GM12878 (cell line): ENCODE measurements at regions not wholly inside any gene's neighbourhood (a gene's known extent, or its start where the extent isn't known, plus 50 kb on each side); places are given as distances from the start of the nearest gene placed in this dataset.

Source experiments
- ATAC-seq: fragments of 200-7000 bp; cut with Tn5 transposase; 3 replicates; pipeline ENCODE4 v1.9.1; 2020; ENCODE audit warnings: mild to moderate bottlenecking, moderate library complexity
- BruUV-seq: library from RNA; stranded (reverse); fragments of 400-500 nt; replicated peaks from 2 replicates; lab custom pipeline; 2021; lab: Mats Ljungman, UMichigan
- CTCF ChIA-PET: fragments of 300-600 bp; sonication (Branson Sonifier 250); formaldehyde crosslinking; extraction: SDS; loops from one replicate; lab custom pipeline; 2021; ENCODE audit warnings: inconsistent platforms; lab: Yijun Ruan, JAX
- POLR2A ChIA-PET: fragments of 350-600 bp; formaldehyde crosslinking; extraction: SDS; loops from one replicate; lab custom pipeline; 2021; ENCODE audit warnings: inconsistent platforms; lab: Charles Lee
- RAD21 ChIA-PET: fragments of 300-600 bp; sonication (Branson Sonifier 250); formaldehyde crosslinking; loops from one replicate; lab custom pipeline; 2023; ENCODE audit warnings: antibody characterized with exemption; ENCODE audit not compliant: unreplicated experiment; lab: Charles Lee
- SMC1A ChIA-PET: fragments of 300-600 bp; sonication (Branson Sonifier 250); formaldehyde crosslinking; loops from one replicate; lab custom pipeline; 2023; ENCODE audit not compliant: unreplicated experiment, uncharacterized antibody; lab: Charles Lee
- DNase-seq: peaks from one replicate; pipeline ENCODE4 v3.0.0-alpha.2; 2011; ENCODE audit warnings: low read depth, low spot score
- FAIRE-seq: peaks from 3 replicates; lab custom pipeline; 2011; peaks lifted over from hg19 to GRCh38; lab: Jason Lieb, UNC
- H2AFZ ChIP-seq: 2 replicates; pipeline ENCODE4 v1.6.0; 2011; ENCODE audit warnings: low read depth, low read length, control low read depth; ENCODE audit not compliant: control insufficient read depth
- H3K27ac ChIP-seq: 2 replicates; pipeline ENCODE4 v1.5.1; 2011; ENCODE audit warnings: control low read depth; ENCODE audit not compliant: control insufficient read depth, insufficient read depth
- H3K27me3 ChIP-seq, 2 experiments: replicated peaks in 1 of 2; 2 replicates each; pipeline versions ENCODE4 v1.6.0 to v1.6.1; 2011; ENCODE audit warnings: low read length in 1 of 2; ENCODE audit not compliant: control insufficient read depth in 2 of 2, insufficient read depth in 2 of 2
- H3K36me3 ChIP-seq, 2 experiments: 2 replicates each; pipeline ENCODE4 v1.5.1; 2011; ENCODE audit warnings: low read length in 1 of 2; ENCODE audit not compliant: control insufficient read depth in 2 of 2, insufficient read depth in 2 of 2
- H3K4me1 ChIP-seq: 2 replicates; pipeline ENCODE4 v1.6.1; 2011; ENCODE audit warnings: mild to moderate bottlenecking, low read length, moderate library complexity, mixed read lengths; ENCODE audit not compliant: control insufficient read depth, insufficient read depth
- H3K4me2 ChIP-seq: 2 replicates; pipeline ENCODE4 v1.6.0; 2011; ENCODE audit warnings: control low read depth; ENCODE audit not compliant: control insufficient read depth, insufficient read depth
- H3K4me3 ChIP-seq: fragments of 200-600 bp; sonication (generic); 2 replicates; pipeline ENCODE4 v1.5.1; 2016
- H3K79me2 ChIP-seq: 2 replicates; pipeline ENCODE4 v1.6.0; 2011; ENCODE audit warnings: low read length; ENCODE audit not compliant: control insufficient read depth, insufficient read depth
- H3K9ac ChIP-seq: 2 replicates; pipeline ENCODE4 v1.8.0; 2011; ENCODE audit warnings: low read length, control low read depth, mixed read lengths; ENCODE audit not compliant: control insufficient read depth, insufficient read depth
- H3K9me3 ChIP-seq: replicated peaks from 3 replicates; pipeline ENCODE4 v1.5.1; 2011; ENCODE audit warnings: mild to moderate bottlenecking, low read length; ENCODE audit not compliant: control insufficient read depth, insufficient read depth
- H4K20me1 ChIP-seq: 2 replicates; pipeline ENCODE4 v1.6.0; 2011; ENCODE audit not compliant: control insufficient read depth, insufficient read depth
- NR2C1 ChIP-seq: fragments of 450-650 bp; IDR thresholded peaks from 2 replicates; pipeline ENCODE4 v1.6.1; 2017; ENCODE audit warnings: antibody characterized with exemption, mild to moderate bottlenecking, moderate library complexity
- POLR2AphosphoS2 ChIP-seq: IDR thresholded peaks from 2 replicates; pipeline ENCODE4 v1.6.1; 2011; ENCODE audit warnings: low read depth, mild to moderate bottlenecking, low read length, improper control_type of control experiment, moderate library complexity
- SMARCA5 ChIP-seq: fragments of 450-650 bp; IDR thresholded peaks from 2 replicates; pipeline ENCODE4 v1.6.1; 2017; ENCODE audit warnings: mild to moderate bottlenecking
- STAT1 ChIP-seq: fragments of 450-650 bp; conservative IDR thresholded peaks from 2 replicates; pipeline ENCODE4 v1.6.1; 2014; ENCODE audit warnings: antibody characterized with exemption, mild to moderate bottlenecking
- ZNF592 ChIP-seq: fragments of 450-650 bp; IDR thresholded peaks from 2 replicates; pipeline ENCODE4 v1.6.1; 2017; ENCODE audit warnings: mild to moderate bottlenecking, moderate library complexity
- WGBS: methylation state at CpG from one replicate; pipeline ENCODE4 v1.1.6; 2016; ENCODE audit warnings: low lambda C conversion rate; ENCODE audit not compliant: insufficient replicate concordance, insufficient coverage; ENCODE audit errors: missing lambda C conversion rate; 5-methylcytosine and 5-hydroxymethylcytosine counted together
- in situ Hi-C: fragments of 300-500 bp; cut with MboI; formaldehyde crosslinking; loops from 9 replicates; pipeline ENCODE4 v1.14.3; 2018; ENCODE audit warnings: mixed read lengths
- intact Hi-C: fragments of 100-400 bp; cut with micrococcal nuclease; formaldehyde crosslinking; loops from one replicate; pipeline ENCODE4 v1.14.2; 2022; ENCODE audit not compliant: unreplicated experiment
- TF ChIP-seq, protein P1 (sequence below): fragments of 450-650 bp; IDR thresholded peaks from 2 replicates; pipeline ENCODE4 v1.6.1; 2017; ENCODE audit warnings: low read depth, mild to moderate bottlenecking, moderate library complexity
- TF ChIP-seq, protein P2 (sequence below): IDR thresholded peaks from 2 replicates; pipeline ENCODE4 v1.6.1; 2011; ENCODE audit warnings: low read depth, low read length, improper control_type of control experiment, borderline replicate concordance

DNA sequence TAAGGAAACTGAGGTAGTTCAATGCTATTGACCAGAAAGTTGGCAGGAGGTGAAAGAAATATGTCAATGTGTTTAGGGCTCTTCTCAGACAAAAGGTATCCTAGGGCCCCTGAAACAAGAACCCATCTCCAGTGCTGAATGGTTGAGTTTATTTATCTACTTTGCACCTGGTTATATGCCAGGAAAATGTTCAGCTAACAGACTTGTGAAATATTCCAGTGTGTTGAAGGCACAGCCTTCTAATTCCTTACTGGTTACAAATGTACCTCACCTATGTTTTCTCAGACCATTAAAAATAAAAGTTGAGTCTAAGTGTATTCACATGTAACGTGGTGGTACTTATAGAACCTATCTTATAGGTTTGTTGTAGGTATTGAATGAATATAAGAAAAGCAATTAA, 511.7 kb upstream of the SEL1L start:
- CTCF ChIA-PET: interaction anchor here (2.0 to 2.2 kb wide), 2 partner anchors 10 to 17 kb away, joined by 5 to 7 read pairs; no protein-coding TSS in a partner anchor
- Histone ChIP-seq H3K4me1 (no peaks in the 10 kb centered on the region), H3K4me2 (no peak overlapping the region), H3K9me3 (no peaks in the 10 kb centered on the region), H3K27ac (no peak overlapping the region), H3K79me2 (no peaks in the 10 kb centered on the region), H3K9ac (no peak overlapping the region), H3K27me3 (no peaks in the 10 kb centered on the region), H3K4me3 (no peak overlapping the region), H3K36me3 (no peaks in the 10 kb centered on the region), H2AFZ (no peak overlapping the region), H4K20me1 (no peaks in the 10 kb centered on the region)
- SMC1A ChIA-PET: no interaction called here
- in situ Hi-C loops: no loop called here
- no TSS peak for BruUV-seq
- FAIRE-seq (no peak), ATAC-seq (no peak), DNase-seq (no peak)
- RAD21 ChIA-PET: interaction anchor here (5.2 kb wide), 1 partner anchor 15 kb away, joined by 26 read pairs; no protein-coding TSS in a partner anchor
- no peak for TF ChIP-seq POLR2AphosphoS2
- TF ChIP-seq, protein P1, sequence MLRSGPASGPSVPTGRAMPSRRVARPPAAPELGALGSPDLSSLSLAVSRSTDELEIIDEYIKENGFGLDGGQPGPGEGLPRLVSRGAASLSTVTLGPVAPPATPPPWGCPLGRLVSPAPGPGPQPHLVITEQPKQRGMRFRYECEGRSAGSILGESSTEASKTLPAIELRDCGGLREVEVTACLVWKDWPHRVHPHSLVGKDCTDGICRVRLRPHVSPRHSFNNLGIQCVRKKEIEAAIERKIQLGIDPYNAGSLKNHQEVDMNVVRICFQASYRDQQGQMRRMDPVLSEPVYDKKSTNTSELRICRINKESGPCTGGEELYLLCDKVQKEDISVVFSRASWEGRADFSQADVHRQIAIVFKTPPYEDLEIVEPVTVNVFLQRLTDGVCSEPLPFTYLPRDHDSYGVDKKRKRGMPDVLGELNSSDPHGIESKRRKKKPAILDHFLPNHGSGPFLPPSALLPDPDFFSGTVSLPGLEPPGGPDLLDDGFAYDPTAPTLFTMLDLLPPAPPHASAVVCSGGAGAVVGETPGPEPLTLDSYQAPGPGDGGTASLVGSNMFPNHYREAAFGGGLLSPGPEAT: no peak
- TF ChIP-seq SMARCA5: no peak
- TF ChIP-seq ZNF592: no peak
- TF ChIP-seq STAT1: no peak
- no peak for TF ChIP-seq NR2C1
- TF ChIP-seq, protein P2, sequence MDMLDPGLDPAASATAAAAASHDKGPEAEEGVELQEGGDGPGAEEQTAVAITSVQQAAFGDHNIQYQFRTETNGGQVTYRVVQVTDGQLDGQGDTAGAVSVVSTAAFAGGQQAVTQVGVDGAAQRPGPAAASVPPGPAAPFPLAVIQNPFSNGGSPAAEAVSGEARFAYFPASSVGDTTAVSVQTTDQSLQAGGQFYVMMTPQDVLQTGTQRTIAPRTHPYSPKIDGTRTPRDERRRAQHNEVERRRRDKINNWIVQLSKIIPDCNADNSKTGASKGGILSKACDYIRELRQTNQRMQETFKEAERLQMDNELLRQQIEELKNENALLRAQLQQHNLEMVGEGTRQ: no peak
- WGBS: 0% methylated on average over 1 of the region's 1 CpG
- intact Hi-C loops: no loop called here
- POLR2A ChIA-PET: no interaction called here
